ENCODE measurements at regions not wholly inside any gene's neighbourhood (a gene's known extent, or its start where the extent isn't known, plus 50 kb on each side); places are given as distances from the start of the nearest gene placed in this dataset.

DNA sequence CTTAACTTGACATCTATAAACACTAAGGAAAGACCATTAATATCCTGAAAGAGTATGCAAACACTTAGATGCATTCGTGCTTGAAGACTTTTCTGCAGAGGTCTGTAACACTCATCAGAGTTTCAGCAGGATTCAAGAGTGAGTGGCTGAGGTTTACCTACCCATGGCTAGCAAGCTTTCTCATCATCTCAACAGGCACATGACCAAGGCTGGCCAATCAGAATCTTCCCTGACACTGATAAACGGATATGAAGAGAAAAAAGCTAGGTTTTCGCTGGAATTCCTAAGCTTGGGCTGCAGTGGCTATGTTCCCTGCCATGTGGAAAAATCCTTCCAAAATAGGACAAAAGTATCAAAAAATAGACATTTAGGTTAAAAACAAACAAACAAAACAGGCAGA lies 162.1 kb upstream of the USP15 start:
- in situ Hi-C loops (cut with HindIII; ENCODE audit: low sequenced_read_pairs), result no loop called here
- no peak for DNase-seq (ENCODE audit: low spot score)

DNA sequence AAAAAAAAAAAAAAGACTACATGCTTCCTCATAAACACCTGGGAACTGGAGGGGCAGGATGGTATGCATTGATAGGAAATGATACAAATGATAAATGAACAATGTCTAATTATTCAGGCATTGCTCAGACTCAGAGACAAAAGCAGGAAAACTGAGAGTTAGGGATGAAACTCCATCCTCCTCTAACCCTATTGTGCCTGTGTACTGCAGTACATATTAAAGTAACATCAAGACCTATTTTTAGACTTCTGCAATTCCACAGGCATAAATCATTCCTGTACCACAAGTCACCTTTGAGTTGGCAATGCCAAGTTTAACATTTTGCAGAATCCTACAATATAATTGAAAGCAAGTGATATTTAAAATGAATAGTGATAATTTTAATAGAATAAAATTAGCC lies 156.5 kb upstream of the USP15 start:
- DNase-seq (ENCODE audit: low spot score), result no peak
- in situ Hi-C loops (cut with HindIII; ENCODE audit: low sequenced_read_pairs), result no loop called here

DNA sequence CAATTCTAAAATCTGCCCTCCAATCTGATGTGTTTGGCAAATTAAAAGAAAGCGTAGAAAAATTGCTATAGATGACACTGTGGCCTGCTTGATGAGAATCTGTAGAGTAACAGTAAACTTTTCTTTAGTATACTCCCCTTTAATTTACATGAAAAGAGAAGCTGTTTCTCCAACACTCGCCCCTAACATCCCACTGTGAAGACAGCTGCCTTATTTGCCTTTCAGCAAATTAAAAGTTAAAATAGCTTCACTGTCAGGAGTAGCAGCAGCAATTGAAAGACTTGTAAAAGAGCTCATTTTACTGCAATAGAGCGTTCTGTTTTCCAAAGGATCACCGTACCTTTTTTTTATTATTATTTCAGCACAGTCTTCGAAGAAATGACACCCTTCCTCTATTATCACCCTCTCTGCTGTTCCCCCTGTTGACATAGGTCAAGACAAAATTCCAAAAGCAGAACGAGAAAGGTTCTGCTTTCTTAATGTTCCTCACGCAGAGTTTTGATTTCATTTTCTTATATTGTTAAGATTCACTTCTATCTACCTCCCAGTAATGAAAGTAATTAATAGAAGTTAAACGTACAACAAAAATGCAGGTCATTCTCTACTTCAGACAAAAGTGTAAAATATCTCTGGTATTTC lies 153.5 kb upstream of the USP15 start:
- DNase-seq (ENCODE audit: low spot score), result no peak
- in situ Hi-C loops (cut with HindIII; ENCODE audit: low sequenced_read_pairs), result no loop called here

DNA sequence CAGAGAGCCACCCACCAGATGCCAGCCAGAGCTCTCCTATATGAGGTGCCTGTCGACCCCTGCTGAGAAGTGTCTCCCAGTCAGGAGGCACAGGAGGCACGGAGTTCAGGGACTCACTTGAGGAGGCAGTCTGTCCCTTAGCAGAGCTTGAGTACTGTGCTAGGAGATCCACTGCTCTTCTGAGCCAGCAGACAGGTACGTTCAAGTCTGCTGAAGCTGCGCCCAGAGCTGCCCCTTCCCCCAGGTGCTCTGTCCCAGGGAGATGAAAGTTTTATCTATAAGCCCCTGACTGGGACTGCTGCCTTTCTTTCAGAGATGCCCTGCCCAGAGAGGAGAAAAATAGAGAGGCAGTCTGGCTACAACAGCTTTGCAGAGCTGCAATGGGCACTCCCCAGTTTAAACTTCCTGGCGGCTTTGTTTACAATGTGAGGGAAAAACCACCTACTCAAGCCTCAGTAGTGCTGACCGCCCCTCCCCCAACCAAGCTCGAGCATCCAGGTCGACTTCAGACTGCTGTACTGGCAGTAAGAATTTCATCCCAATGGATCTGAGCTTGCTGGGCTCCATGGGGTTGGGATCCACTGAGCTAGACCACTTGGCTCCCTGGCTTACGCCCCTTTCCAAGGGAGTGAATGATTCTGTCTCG lies 146.7 kb upstream of the USP15 start:
- in situ Hi-C loops (cut with HindIII; ENCODE audit: low sequenced_read_pairs), result no loop called here
- no peak for DNase-seq (ENCODE audit: low spot score)

GRCh38 chr12:62116986-62117385 lies 143.2 kb upstream of the USP15 start:
- in situ Hi-C loops (cut with HindIII; ENCODE audit: low sequenced_read_pairs), result no loop called here
- DNase-seq (ENCODE audit: low spot score), result no peak

DNA sequence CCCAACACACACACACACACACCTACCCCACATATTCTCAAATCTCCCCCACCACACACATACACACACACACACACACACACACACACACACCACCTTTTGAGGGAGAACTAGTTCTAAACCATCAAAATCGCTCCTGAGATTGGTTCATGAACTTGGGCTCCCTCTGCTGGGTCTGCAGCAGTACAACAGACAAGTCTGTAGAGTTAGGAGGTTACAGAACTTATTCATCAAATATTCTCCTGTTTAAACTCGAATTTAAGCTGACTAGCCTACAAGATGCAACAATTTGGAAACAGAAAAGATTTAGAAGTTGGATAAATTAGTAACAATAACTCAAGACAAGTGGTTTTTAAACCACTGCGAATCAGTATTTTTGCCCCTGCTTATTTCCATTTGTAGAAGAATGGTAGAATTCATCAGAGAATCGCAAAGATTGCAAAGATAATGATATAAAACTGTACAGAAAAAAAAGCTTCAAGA lies 136.4 kb upstream of the USP15 start:
- peak; percentile 19 for DNase-seq (ENCODE audit: low spot score)
- in situ Hi-C loops (cut with HindIII; ENCODE audit: low sequenced_read_pairs), result no loop called here

GRCh38 chr12:62127516-62127915 lies 132.7 kb upstream of the USP15 start:
- no peak for DNase-seq (ENCODE audit: low spot score)
- in situ Hi-C loops (cut with HindIII; ENCODE audit: low sequenced_read_pairs), result no loop called here

DNA sequence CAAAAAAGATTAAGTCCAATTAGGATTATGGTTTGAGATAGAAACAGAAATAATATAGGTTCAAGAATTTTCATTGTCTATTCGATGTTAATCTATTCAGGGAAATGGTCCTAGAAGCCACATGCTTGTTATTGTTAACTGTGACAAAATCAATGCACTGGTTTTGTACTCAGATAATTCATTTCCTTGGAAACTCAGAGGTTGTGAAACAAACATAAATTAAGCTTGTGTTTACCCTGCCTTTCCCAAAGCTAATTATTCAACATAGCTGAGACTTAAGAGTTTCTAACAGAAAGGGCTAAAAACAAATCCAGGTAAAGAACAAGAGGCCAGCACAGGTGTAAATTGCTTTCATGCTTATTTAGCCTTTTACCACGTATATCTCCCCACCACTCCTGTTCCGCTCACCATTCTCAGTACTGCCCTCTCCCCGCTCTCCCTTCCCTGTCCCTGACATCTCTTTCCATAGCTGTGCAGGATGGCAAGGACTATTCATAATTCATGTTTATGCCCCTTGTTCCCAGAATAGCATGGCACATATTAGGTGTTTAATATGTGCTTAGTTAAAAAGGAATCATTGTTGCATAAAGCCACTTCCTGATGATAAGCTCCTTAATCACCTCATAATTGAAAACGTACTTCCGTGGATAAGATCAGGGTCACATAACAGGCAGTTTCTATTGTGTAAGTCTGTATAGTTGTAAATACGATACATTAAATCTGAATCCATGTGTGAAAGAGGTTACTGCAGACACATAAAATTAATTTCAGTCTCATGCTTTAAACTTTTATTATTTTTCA lies 131.8 kb upstream of the USP15 start:
- in situ Hi-C loops (cut with HindIII; ENCODE audit: low sequenced_read_pairs), result no loop called here
- no peak for DNase-seq (ENCODE audit: low spot score)

GRCh38 chr12:62129291-62129690 lies 130.9 kb upstream of the USP15 start:
- in situ Hi-C loops (cut with HindIII; ENCODE audit: low sequenced_read_pairs), result no loop called here
- DNase-seq (ENCODE audit: low spot score), result no peak

DNA sequence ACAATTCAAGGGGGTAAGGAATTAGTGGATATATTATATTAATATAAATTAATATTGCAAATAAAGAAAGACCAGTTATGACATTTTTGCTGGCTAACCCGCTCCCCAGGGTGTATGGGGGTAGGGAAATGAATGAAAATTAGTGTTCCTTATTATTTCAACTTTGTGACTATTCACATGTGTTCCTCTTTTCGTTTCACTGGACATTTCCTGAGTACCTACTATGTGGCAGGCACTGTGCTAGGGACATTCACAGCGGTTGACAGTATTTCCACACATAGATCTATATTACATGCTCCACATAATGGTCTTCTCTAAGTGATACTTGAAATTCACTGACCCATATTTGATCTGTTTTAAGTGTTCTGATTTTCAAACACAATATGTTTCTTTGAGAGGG lies 129.8 kb upstream of the USP15 start:
- in situ Hi-C loops (cut with HindIII; ENCODE audit: low sequenced_read_pairs), result no loop called here
- no peak for DNase-seq (ENCODE audit: low spot score)

- in situ Hi-C loops (cut with HindIII; ENCODE audit: low sequenced_read_pairs), result no loop called here
- DNase-seq (ENCODE audit: low spot score), result no peak
Observed at GRCh38 chr12:62130834-62131552, 129.2 kb upstream of the USP15 start.

DNA sequence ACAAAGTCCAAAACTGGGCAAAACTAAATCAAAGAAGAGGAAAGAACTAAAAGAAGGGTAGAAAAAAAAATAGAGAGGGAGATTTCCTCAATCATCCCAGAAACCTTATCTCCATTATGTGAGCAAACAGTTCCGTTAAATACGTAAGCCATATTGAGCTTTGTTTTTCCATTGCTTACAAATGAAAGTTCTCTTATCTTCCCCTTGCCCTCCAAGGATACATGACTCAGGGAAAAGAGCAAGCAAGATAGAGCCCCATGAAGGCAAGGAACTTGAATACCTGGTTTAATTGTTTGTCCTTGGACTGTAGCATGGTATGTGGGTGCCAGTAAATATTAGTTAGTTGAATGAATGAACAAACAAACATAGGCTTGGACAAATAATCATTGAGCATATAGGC lies 126.8 kb upstream of the USP15 start:
- in situ Hi-C loops (cut with HindIII; ENCODE audit: low sequenced_read_pairs), result no loop called here
- no peak for DNase-seq (ENCODE audit: low spot score)

DNA sequence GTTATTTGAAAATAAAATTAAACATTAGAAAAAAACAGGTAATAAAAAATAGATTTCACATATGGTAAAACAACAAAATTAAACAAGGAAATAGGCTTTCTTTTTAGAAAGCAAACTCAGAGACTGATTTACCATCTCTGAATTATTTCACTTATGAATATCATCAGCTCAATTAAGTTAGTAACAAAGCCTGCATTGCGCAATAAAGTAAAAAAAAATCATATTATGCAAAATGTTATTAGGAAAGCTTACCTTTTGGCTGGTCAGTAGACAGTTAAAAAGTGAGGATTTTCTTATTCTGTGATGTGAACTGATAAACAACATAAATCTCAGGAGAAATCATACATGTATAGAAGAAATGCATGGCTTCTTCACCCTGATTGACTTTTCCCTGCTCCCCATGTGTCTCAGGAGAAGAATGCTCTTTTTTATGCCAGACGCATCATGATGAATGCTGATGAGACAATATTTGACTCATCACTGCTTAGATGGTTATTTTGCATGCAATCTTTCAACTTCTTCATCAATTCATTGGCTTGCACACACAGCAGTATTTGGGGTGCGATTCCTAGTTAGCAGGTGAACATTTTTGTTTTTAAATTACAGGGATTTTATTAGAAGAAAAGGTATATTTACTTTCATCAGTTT lies 124.5 kb upstream of the USP15 start:
- DNase-seq (ENCODE audit: low spot score), result no peak
- in situ Hi-C loops (cut with HindIII; ENCODE audit: low sequenced_read_pairs), result no loop called here

- in situ Hi-C loops (cut with HindIII; ENCODE audit: low sequenced_read_pairs), result no loop called here
- DNase-seq (ENCODE audit: low spot score), result no peak
Observed at GRCh38 chr12:62136496-62136895, 123.7 kb upstream of the USP15 start.

- in situ Hi-C loops (cut with HindIII; ENCODE audit: low sequenced_read_pairs), result no loop called here
- no peak for DNase-seq (ENCODE audit: low spot score)
Observed at GRCh38 chr12:62138527-62138926, 121.7 kb upstream of the USP15 start.

- in situ Hi-C loops (cut with HindIII; ENCODE audit: low sequenced_read_pairs), result no loop called here
- DNase-seq (ENCODE audit: low spot score), result no peak
Observed at GRCh38 chr12:62146318-62146717, 113.9 kb upstream of the USP15 start.

DNA sequence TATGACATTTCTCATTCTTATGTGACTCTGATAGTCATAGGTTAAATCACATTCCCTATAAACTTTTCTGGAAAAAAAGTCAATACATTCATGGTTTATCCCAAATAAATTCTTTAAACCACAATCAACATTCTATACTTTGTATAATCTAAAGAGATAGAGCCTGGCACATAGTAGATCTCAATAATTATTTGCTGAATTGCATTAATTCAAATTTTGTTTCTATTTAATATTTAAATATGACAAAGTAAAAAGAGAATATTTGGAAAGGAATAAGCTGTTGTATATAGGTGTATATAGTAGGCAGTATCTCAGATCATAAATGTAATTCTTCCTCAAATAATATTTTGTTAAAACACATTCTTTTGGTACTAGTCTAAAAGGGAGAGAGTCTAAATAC lies 102.2 kb upstream of the USP15 start:
- DNase-seq (ENCODE audit: low spot score), result no peak

GRCh38 chr12:62158461-62159360 lies 101.5 kb upstream of the USP15 start:
- in situ Hi-C loops (cut with HindIII; ENCODE audit: low sequenced_read_pairs), result no loop called here
- DNase-seq (ENCODE audit: low spot score), result no peak

More for the DNA sequence above, 102.2 kb upstream of the USP15 start:
- in situ Hi-C loops (cut with HindIII; ENCODE audit: low sequenced_read_pairs), result no loop called here

Measured in G401 (cell line).